ENCODE measurements at regions not wholly inside any gene's neighbourhood (a gene's known extent, or its start where the extent isn't known, plus 50 kb on each side); places are given as distances from the start of the nearest gene placed in this dataset.
A peak's percentile ranks its signal among the peaks of the same experiment; 100 is the strongest.

GRCh38 chr13:86974251-86974994 is 696.7 kb upstream of the SLITRK5 start:
- DNase-seq = no peak

GRCh38 chr13:86974995-86975328 is 696.2 kb upstream of the SLITRK5 start:
- peak in 1 of 4 experiments; percentile 2 for DNase-seq

GRCh38 chr13:86976521-86977324 is 694.4 kb upstream of the SLITRK5 start:
- DNase-seq = no peak

GRCh38 chr13:86986448-86986847 is 684.7 kb upstream of the SLITRK5 start:
- DNase-seq = no peak

- DNase-seq = peak in 1 of 4 experiments; percentile 1
Measured at GRCh38 chr13:86992251-86992650, 678.9 kb upstream of the SLITRK5 start.

GRCh38 chr13:87003265-87003664 is 667.9 kb upstream of the SLITRK5 start:
- DNase-seq = no peak

GRCh38 chr13:87005511-87005910 is 665.7 kb upstream of the SLITRK5 start:
- no peak for DNase-seq

GRCh38 chr13:87035526-87035925 is 635.6 kb upstream of the SLITRK5 start:
- no peak for DNase-seq

- DNase-seq = no peak
Measured at GRCh38 chr13:87042946-87043345, 628.2 kb upstream of the SLITRK5 start.

GRCh38 chr13:87052731-87053130 is 618.4 kb upstream of the SLITRK5 start:
- no peak for DNase-seq

- DNase-seq = no peak
Measured at GRCh38 chr13:87057807-87058520, 613.2 kb upstream of the SLITRK5 start.

GRCh38 chr13:87058786-87059329 is 612.3 kb upstream of the SLITRK5 start:
- DNase-seq = no peak

- no peak for DNase-seq
Measured at GRCh38 chr13:87078947-87079795, 592.0 kb upstream of the SLITRK5 start.

- DNase-seq = no peak
Measured at GRCh38 chr13:87080100-87080779, 590.9 kb upstream of the SLITRK5 start.

- no peak for DNase-seq
Measured at GRCh38 chr13:87084192-87084591, 587.0 kb upstream of the SLITRK5 start.

GRCh38 chr13:87087741-87088140 is 583.4 kb upstream of the SLITRK5 start:
- no peak for DNase-seq

GRCh38 chr13:87089391-87089790 is 581.8 kb upstream of the SLITRK5 start:
- no peak for DNase-seq

GRCh38 chr13:87093399-87093798 is 577.8 kb upstream of the SLITRK5 start:
- DNase-seq = no peak

GRCh38 chr13:87094646-87095045 is 576.5 kb upstream of the SLITRK5 start:
- DNase-seq = peak in 1 of 4 experiments; percentile 1

GRCh38 chr13:87100431-87100830 is 570.7 kb upstream of the SLITRK5 start:
- no peak for DNase-seq

- DNase-seq = no peak
Measured at GRCh38 chr13:87107651-87108050, 563.5 kb upstream of the SLITRK5 start.

GRCh38 chr13:87120476-87120875 is 550.7 kb upstream of the SLITRK5 start:
- DNase-seq = no peak
